LNCAP (cell line): ENCODE measurements at regions not wholly inside any gene's neighbourhood (a gene's known extent, or its start where the extent isn't known, plus 50 kb on each side); places are given as distances from the start of the nearest gene placed in this dataset.

Experiments used
- TF ChIP-seq, protein P1 (sequence below): fragments of 450-650 bp; IDR thresholded peaks from 2 replicates; pipeline ENCODE4 v1.5.1; 2017; ENCODE audit warnings: mild to moderate bottlenecking

GRCh38 chr1:101697072-101697471 is 299.7 kb downstream of the OLFM3 start:
- TF ChIP-seq, protein P1, sequence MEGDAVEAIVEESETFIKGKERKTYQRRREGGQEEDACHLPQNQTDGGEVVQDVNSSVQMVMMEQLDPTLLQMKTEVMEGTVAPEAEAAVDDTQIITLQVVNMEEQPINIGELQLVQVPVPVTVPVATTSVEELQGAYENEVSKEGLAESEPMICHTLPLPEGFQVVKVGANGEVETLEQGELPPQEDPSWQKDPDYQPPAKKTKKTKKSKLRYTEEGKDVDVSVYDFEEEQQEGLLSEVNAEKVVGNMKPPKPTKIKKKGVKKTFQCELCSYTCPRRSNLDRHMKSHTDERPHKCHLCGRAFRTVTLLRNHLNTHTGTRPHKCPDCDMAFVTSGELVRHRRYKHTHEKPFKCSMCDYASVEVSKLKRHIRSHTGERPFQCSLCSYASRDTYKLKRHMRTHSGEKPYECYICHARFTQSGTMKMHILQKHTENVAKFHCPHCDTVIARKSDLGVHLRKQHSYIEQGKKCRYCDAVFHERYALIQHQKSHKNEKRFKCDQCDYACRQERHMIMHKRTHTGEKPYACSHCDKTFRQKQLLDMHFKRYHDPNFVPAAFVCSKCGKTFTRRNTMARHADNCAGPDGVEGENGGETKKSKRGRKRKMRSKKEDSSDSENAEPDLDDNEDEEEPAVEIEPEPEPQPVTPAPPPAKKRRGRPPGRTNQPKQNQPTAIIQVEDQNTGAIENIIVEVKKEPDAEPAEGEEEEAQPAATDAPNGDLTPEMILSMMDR, result no peak

DNA sequence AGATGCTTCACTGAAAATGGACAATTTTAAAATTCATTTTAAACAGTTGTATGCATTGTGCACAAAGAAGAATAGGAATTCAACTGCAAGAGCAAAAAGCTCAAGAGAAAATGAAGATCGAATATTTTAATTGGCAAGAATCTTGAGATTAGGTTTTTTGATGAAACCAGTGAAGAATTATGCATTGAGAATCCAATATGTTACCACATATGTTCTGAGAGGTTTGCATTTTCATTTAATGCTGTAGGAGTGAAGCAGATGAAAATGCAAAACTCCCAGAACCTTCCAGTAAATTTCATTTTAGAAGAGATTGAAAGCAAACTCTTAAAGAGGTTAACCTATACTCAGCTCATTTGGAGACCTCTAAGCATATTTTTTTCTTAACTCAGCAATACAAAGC is 298.0 kb downstream of the OLFM3 start:
- TF ChIP-seq, protein P1, result no peak

GRCh38 chr1:101704895-101705294 is 291.8 kb downstream of the OLFM3 start:
- TF ChIP-seq, protein P1, result no peak

DNA sequence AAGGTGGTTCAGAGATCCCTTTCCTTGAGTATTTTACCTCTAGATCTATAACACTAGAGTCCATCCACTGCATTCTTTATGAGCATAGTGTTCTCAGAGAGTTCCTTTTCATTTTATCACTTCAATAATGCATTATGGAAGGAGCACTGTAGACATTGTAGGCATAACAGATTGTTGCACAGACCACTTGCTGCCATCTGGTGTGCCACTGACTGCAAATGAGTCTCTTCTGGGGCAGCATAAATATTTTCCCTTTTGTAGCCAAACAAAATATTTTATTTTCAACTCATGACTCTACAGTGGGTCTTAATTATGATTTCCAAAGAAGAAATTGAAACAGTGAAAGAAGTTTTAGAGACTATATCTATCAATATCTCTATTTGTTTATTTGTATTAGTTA is 290.4 kb downstream of the OLFM3 start:
- TF ChIP-seq, protein P1, result no peak

- TF ChIP-seq, protein P1, result no peak
Observed at GRCh38 chr1:101709721-101710120, 287.0 kb downstream of the OLFM3 start.

GRCh38 chr1:101713760-101714159 is 283.0 kb downstream of the OLFM3 start:
- TF ChIP-seq, protein P1, result no peak

DNA sequence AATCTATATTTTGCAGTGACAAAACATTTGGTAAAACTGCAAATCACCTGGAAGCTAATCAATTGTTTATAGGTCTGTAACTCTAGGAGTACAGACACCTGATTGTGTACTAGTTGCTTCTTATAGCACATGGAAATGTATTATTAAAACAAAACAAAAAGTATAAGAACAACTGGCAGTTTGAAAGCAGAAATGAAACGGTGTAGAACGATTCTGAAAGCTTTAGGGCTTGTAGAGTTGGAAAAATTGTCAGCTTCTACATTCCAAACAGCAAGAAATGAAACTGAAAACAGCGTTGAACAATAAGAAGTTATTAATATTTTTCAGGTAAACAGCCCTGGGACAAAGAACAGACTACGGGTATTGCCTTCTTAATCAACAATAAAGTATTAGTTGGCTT is 273.3 kb downstream of the OLFM3 start:
- TF ChIP-seq, protein P1, result no peak

DNA sequence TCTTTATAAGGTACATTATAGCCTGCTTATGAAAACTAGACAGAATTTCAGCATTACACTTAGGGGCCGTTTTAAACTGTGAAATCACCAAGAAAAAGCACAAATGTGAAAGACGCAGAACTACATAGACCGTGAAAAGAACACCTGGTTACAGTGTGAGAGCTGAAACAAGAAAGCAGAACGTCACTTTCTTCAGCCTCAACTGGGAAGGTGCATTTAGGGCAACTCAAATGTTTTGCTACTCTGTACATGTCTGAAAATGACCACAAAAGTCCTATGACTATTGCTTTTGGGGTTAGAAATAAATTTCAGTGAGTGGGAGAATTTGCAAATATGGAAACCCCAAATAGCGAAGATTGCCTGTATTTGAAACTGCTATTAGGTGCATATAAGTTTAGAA is 268.7 kb downstream of the OLFM3 start:
- TF ChIP-seq, protein P1, result no peak
